ENCODE measurements at regions not wholly inside any gene's neighbourhood (a gene's known extent, or its start where the extent isn't known, plus 50 kb on each side); places are given as distances from the start of the nearest gene placed in this dataset.

DNA sequence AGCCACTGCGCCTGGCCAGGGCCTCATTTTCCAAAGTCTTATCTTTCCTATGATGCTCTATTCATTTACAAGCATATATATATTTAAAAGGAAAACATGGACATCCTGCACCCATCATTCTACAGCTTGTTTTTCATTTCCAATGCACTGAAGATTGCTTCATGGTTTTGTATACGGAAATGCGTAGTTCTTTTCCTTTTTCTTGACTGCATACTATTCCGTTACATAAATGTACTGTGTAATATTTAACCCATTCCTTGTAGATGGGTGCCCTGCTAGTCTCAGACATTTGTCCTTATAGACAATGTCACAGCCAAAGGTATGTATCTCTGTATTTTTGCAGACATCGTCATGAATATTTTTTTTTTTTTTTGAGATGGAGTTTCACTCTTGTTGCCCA is 257.0 kb downstream of the ASMT start:
- H3K4me1 ChIP-seq (ENCODE audit: insufficient read depth, low read length) = no peaks in the 10 kb centered on the region
- CTCF ChIA-PET (ENCODE audit: low intra/inter-chr PET ratio, low total read pairs) = no interaction called here
- H4K20me1 ChIP-seq (ENCODE audit: insufficient read depth, low read length) = no peaks in the 10 kb centered on the region
- 57% methylated on average over 5 of the region's 5 CpGs for WGBS (ENCODE audit: low lambda C conversion rate)
- no peaks in the 10 kb centered on the region for H3K36me3 ChIP-seq (replicated peaks in 1 of 2; ENCODE audit: control insufficient read depth in 1 of 2, insufficient read depth in 2 of 2, low read length in 2 of 2)
- H3K27me3 ChIP-seq (ENCODE audit: control insufficient read depth in 1 of 2, insufficient read depth in 2 of 2, low read length in 2 of 2) = no peaks in the 10 kb centered on the region
- H2AFZ ChIP-seq (ENCODE audit: low read length) = no peak overlapping the region
- no peak overlapping the region for H3K9ac ChIP-seq (ENCODE audit: insufficient read depth, low read depth, low read length)
- TF ChIP-seq CREM (IDR thresholded peaks at IDR 0.05) (no peak), CREM (CRISPR knock-in tag; IDR thresholded peaks at IDR 0.05) (no peak), GABPA (IDR thresholded peaks at IDR 0.05; ENCODE audit: low read depth, low read length) (no peak), GABPA (CRISPR knock-in tag; IDR thresholded peaks at IDR 0.05; ENCODE audit: low read depth) (no peak), ZNF317 (CRISPR knock-in tag; IDR thresholded peaks at IDR 0.05) (no peak), HES4 (CRISPR knock-in tag; IDR thresholded peaks at IDR 0.05; ENCODE audit: borderline replicate concordance) (no peak), HOXD1 (CRISPR knock-in tag; IDR thresholded peaks at IDR 0.05) (no peak), MIER2 (CRISPR knock-in tag; IDR thresholded peaks at IDR 0.05) (no peak), TCF7L2 (IDR thresholded peaks at IDR 0.05; ENCODE audit: low read depth, low read length) (no peak), TBX2 (CRISPR knock-in tag; IDR thresholded peaks at IDR 0.05; ENCODE audit: borderline replicate concordance) (no peak), RAD51 (IDR thresholded peaks at IDR 0.05; ENCODE audit: borderline replicate concordance) (no peak), ZNF569 (CRISPR knock-in tag; IDR thresholded peaks at IDR 0.05; ENCODE audit: borderline replicate concordance) (no peak), CCDC6 (CRISPR knock-in tag; IDR thresholded peaks at IDR 0.05) (no peak), ZBTB3 (CRISPR knock-in tag; IDR thresholded peaks at IDR 0.05; ENCODE audit: borderline replicate concordance, low read depth) (no peak), ZNF672 (CRISPR knock-in tag; IDR thresholded peaks at IDR 0.05) (no peak)
- TF ChIP-seq, protein P1, sequence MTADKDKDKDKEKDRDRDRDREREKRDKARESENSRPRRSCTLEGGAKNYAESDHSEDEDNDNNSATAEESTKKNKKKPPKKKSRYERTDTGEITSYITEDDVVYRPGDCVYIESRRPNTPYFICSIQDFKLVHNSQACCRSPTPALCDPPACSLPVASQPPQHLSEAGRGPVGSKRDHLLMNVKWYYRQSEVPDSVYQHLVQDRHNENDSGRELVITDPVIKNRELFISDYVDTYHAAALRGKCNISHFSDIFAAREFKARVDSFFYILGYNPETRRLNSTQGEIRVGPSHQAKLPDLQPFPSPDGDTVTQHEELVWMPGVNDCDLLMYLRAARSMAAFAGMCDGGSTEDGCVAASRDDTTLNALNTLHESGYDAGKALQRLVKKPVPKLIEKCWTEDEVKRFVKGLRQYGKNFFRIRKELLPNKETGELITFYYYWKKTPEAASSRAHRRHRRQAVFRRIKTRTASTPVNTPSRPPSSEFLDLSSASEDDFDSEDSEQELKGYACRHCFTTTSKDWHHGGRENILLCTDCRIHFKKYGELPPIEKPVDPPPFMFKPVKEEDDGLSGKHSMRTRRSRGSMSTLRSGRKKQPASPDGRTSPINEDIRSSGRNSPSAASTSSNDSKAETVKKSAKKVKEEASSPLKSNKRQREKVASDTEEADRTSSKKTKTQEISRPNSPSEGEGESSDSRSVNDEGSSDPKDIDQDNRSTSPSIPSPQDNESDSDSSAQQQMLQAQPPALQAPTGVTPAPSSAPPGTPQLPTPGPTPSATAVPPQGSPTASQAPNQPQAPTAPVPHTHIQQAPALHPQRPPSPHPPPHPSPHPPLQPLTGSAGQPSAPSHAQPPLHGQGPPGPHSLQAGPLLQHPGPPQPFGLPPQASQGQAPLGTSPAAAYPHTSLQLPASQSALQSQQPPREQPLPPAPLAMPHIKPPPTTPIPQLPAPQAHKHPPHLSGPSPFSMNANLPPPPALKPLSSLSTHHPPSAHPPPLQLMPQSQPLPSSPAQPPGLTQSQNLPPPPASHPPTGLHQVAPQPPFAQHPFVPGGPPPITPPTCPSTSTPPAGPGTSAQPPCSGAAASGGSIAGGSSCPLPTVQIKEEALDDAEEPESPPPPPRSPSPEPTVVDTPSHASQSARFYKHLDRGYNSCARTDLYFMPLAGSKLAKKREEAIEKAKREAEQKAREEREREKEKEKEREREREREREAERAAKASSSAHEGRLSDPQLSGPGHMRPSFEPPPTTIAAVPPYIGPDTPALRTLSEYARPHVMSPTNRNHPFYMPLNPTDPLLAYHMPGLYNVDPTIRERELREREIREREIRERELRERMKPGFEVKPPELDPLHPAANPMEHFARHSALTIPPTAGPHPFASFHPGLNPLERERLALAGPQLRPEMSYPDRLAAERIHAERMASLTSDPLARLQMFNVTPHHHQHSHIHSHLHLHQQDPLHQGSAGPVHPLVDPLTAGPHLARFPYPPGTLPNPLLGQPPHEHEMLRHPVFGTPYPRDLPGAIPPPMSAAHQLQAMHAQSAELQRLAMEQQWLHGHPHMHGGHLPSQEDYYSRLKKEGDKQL (CRISPR knock-in tag; IDR thresholded peaks at IDR 0.05; ENCODE audit: low read depth) = no peak
- TF ChIP-seq, protein P2, sequence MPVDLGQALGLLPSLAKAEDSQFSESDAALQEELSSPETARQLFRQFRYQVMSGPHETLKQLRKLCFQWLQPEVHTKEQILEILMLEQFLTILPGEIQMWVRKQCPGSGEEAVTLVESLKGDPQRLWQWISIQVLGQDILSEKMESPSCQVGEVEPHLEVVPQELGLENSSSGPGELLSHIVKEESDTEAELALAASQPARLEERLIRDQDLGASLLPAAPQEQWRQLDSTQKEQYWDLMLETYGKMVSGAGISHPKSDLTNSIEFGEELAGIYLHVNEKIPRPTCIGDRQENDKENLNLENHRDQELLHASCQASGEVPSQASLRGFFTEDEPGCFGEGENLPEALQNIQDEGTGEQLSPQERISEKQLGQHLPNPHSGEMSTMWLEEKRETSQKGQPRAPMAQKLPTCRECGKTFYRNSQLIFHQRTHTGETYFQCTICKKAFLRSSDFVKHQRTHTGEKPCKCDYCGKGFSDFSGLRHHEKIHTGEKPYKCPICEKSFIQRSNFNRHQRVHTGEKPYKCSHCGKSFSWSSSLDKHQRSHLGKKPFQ (CRISPR knock-in tag; IDR thresholded peaks at IDR 0.05; ENCODE audit: insufficient replicate concordance) = no peak
- TF ChIP-seq, protein P3, sequence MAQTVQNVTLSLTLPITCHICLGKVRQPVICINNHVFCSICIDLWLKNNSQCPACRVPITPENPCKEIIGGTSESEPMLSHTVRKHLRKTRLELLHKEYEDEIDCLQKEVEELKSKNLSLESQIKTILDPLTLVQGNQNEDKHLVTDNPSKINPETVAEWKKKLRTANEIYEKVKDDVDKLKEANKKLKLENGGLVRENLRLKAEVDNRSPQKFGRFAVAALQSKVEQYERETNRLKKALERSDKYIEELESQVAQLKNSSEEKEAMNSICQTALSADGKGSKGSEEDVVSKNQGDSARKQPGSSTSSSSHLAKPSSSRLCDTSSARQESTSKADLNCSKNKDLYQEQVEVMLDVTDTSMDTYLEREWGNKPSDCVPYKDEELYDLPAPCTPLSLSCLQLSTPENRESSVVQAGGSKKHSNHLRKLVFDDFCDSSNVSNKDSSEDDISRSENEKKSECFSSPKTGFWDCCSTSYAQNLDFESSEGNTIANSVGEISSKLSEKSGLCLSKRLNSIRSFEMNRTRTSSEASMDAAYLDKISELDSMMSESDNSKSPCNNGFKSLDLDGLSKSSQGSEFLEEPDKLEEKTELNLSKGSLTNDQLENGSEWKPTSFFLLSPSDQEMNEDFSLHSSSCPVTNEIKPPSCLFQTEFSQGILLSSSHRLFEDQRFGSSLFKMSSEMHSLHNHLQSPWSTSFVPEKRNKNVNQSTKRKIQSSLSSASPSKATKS (CRISPR knock-in tag; IDR thresholded peaks at IDR 0.05) = no peak
- no TSS peak for BruUV-seq (replicated peaks)
- no peaks in the 10 kb centered on the region for H3K79me2 ChIP-seq (ENCODE audit: insufficient read depth, low read length)
- no peak overlapping the region for H3K4me3 ChIP-seq (replicated peaks in 1 of 3; ENCODE audit: insufficient read depth in 1 of 3, low read depth in 2 of 3, low read length in 3 of 3)
- ATAC-seq (no peak), DNase-seq (ENCODE audit: low spot score) (no peak), FAIRE-seq (no peak)
- no peak overlapping the region for H3K4me2 ChIP-seq (ENCODE audit: low read depth, low read length)
- in situ Hi-C loops (cut with HindIII; ENCODE audit: extremely low pct_ligation_motif_present, low pct_unique_long_range_greater_than_20kb) = no loop called here
- intact Hi-C loops (cut with micrococcal nuclease; ENCODE audit: unreplicated experiment) = no loop called here
- POLR2A ChIA-PET = no interaction called here
- no peaks in the 10 kb centered on the region for H3K9me3 ChIP-seq (ENCODE audit: low read length)
- H3K27ac ChIP-seq (ENCODE audit: extremely low read length, insufficient read depth, low read length) = no peak overlapping the region

Measured in HepG2 (cell line).